MG63 (cell line): ENCODE measurements at regions not wholly inside any gene's neighbourhood (a gene's known extent, or its start where the extent isn't known, plus 50 kb on each side); places are given as distances from the start of the nearest gene placed in this dataset.
A peak's percentile ranks its signal among the peaks of the same experiment; 100 is the strongest.

Experiments used
- DNase-seq: peaks from one replicate; pipeline ENCODE4 v3.0.0-alpha.2; 2020
- H3K27me3 ChIP-seq: fragments of 250-450 bp; sonication (Bioruptor Pico); 2 replicates; pipeline ENCODE4 v1.5.1; 2020; ENCODE audit warnings: mild to moderate bottlenecking, moderate library complexity
- H3K36me3 ChIP-seq: fragments of 250-450 bp; sonication (Bioruptor Pico); 2 replicates; pipeline ENCODE4 v1.5.1; 2020; ENCODE audit warnings: mild to moderate bottlenecking, moderate library complexity
- H3K4me3 ChIP-seq: fragments of 250-450 bp; sonication (Bioruptor Pico); 2 replicates; pipeline ENCODE4 v1.5.1; 2020; ENCODE audit warnings: mild to moderate bottlenecking, moderate library complexity
- H3K9me3 ChIP-seq: fragments of 250-450 bp; sonication (Bioruptor Pico); 2 replicates; pipeline ENCODE4 v1.5.1; 2020; ENCODE audit warnings: mild to moderate bottlenecking, moderate library complexity

DNA sequence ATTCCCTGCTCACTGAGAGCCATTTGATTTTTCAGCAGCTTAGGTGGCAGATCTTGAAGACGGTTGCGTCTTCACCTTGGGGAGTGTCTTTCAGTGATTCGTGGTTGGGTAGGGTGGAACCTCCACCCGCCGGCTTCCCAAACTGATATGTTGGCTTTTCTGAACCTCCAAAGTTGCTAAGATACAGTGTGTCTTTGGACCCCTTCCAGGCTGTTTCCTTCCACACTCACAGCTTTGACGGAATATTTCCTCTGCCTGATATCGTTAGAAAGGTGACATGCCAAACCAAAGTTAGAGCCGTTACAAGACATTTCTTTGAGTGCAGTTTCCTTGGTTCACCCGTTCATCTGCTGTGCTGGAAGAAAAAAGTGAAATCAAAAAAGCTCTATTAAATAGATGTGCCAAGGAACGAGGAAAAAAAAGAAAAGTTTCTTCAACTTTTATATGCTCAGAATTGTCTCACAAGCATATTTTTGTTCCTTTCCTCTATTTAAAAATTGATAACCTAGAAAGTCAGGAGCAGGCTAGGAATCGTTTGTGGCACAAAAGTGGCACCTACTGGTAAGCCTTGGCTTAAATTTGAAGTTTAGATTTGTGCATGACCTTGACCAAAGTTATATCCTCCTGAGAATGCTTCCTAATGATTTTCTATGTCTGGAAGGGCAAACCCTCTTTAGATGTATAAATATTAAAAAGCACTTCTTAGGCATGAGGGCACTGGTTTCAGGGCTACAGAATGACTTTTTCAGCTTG is 270.7 kb upstream of the WWC1 start:
- Histone ChIP-seq H3K27me3 (no peaks in the 10 kb centered on the region), H3K4me3 (no peak overlapping the region), H3K36me3 (no peaks in the 10 kb centered on the region), H3K9me3 (no peaks in the 10 kb centered on the region)
- DNase-seq = no peak

DNA sequence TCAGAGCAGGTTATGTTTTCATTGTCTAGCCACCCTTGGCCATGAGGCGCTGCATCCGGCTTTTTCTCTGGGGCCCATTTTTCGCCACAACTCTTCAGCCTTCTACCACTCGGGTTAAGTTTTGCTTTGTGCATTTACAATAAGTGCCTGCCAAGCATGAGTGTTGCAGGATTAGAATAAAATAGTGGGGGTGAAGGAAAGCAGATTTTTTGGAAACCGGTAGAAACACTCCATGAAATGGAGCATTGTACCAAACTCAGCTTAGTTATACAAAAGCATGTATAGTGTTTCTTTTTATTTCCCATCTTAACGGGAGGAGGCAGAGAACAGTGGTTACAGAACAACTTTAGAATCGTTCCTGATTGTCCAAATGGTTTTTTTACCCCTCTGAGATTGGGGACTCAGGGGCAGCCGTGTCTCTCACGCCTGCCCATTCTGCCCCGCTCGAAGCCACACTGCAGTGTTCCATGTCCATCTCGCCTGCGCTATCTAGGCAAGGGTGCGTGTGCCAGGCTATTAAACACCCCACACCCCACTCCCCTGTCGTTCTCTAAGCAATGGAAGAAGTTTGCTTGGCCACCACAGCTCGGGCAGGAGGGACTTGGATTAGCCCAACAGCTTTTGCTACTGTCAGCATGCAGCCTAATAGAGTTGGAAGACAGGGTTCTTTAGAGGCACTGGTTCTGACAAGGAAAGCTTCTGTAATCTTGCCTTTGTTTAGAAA is 268.8 kb upstream of the WWC1 start:
- no peak overlapping the region for H3K4me3 ChIP-seq
- DNase-seq = no peak
- H3K27me3 ChIP-seq = 0 out of 2 replicates have a peak, but pooled peaks cover 5% of the 10 kb centered on the region
- no peaks in the 10 kb centered on the region for H3K9me3 ChIP-seq
- no peaks in the 10 kb centered on the region for H3K36me3 ChIP-seq

DNA sequence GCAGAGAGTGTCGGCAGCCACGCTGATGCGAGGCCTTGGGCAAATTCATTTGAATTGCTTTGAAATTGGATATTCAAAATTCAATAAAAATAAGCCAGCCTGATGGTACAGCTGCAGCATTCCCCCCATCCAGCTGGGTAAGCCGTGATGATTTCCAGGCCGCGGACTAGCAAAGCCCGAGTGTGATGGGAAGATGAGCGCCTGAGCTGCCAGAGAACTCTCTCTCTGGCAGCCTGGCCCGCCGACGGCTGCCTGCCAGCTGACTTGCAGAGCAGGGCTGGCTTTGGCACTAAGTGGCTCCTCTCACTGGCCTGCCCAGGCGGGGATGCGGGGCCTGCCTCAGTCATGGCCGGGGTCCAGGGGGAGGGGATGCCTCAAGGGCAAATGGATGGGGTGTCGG is 268.3 kb upstream of the WWC1 start:
- H3K36me3 ChIP-seq = no peaks in the 10 kb centered on the region
- H3K9me3 ChIP-seq = no peaks in the 10 kb centered on the region
- H3K27me3 ChIP-seq = 0 out of 2 replicates have a peak, but pooled peaks cover 5% of the 10 kb centered on the region
- peak; percentile 93 for DNase-seq
- no peak overlapping the region for H3K4me3 ChIP-seq

DNA sequence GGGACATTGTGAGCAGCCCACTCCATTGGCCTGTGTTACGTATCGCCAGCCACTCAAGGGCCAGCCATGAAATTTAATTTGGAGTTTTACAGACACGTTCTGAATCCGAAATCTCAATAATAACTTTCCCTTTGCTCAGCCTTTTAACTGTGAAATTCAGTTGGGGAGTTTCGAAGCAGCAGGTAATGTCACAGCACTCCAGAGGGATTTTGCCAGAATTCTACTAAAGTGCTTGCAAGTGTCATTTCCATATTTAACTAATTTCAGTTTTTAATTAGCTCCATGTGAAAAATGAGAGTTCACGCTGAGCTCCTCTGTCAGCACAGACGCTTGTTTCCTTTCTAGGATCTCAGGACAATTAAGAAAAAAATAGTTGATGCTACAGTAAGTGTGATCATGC is 267.1 kb upstream of the WWC1 start:
- Histone ChIP-seq H3K36me3 (no peaks in the 10 kb centered on the region), H3K4me3 (no peak overlapping the region), H3K27me3 (0 out of 2 replicates have a peak, but pooled peaks cover 5% of the 10 kb centered on the region), H3K9me3 (no peaks in the 10 kb centered on the region)
- DNase-seq = no peak

DNA sequence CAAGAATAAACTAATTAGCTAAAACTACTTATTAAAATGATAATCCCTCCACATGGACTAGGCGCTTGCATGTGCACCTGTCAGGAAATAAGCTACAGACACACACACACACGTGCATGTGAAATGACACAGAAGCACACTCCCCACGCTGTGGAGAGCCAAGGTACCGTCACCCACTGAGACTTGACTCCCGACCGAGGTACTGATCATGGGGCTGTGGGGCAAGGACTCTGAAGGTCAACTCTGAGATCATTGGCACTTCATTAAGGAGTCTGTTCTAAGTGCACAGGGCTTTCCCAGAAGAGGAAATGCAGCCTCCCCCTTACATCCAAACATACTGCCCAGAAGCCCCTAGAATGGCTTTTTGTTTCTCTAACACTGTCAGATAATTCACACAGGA is 264.4 kb upstream of the WWC1 start:
- DNase-seq = no peak
- H3K27me3 ChIP-seq = peaks cover 14% of the 10 kb centered on the region; the same call in 1 of the 2 replicates
- no peaks in the 10 kb centered on the region for H3K9me3 ChIP-seq
- H3K4me3 ChIP-seq = no peak overlapping the region
- no peaks in the 10 kb centered on the region for H3K36me3 ChIP-seq

DNA sequence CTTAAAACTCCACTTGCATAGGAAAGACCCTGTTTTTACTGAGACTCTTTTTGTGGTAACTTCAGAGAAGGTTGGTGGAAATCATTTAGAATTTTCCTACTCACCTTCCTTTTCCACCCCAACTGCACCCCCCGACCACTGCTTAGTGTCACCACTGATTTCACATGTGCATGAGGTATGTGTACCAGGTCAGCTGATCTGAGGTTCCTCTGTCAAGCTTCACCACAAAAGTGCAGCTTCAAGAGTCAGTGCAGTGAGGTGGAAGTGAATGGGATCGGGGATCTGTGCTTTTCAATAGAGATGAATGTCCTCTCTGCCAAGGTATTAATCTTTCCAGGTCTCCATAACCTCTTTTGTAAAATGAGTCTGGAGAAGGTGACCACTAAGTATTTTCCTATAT is 260.5 kb upstream of the WWC1 start:
- H3K4me3 ChIP-seq = no peak overlapping the region
- H3K9me3 ChIP-seq = no peaks in the 10 kb centered on the region
- H3K27me3 ChIP-seq = peaks cover 16% of the 10 kb centered on the region; the same call in 1 of the 2 replicates
- DNase-seq = no peak
- no peaks in the 10 kb centered on the region for H3K36me3 ChIP-seq

DNA sequence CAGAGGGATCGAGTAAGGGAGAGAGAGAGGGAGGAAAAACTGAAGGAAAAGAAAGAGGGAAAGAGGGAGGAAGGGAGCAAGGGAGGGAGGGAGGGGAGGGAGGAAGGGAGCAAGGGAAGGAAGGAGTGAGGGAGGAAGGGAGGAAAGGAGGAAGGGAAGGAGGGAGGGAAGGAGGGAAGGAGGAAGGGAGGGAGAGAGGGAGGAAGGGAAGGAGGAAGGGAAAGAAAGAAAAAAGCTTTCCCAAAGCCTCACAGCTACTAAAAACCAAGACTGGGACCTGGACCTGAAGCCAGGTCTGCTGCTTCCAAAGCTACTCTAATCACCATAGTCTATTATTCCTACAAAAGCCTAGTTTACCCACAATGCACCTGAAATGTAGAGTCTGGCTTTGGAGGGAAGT is 259.8 kb upstream of the WWC1 start:
- DNase-seq = no peak
- no peak overlapping the region for H3K4me3 ChIP-seq

DNA sequence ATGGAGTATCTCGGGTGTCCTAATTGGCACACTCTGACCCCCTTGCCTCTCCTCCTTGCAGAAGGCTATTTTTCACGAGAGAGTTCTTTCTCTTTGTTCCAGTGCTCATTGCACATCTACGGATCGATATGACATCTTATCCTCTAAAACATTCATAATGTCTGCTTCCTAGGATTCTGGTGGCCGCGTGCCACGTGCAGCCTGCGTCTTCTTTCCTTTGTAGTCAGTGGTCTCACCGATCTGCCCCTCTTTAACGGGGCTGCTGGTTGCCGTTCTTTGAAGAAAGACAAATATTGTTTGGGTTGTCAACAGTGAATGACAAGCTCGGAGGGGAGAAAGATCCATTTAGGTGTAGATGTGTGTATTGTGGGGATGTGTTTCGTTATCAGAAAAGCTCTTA is 252.4 kb upstream of the WWC1 start:
- H3K27me3 ChIP-seq = no peaks in the 10 kb centered on the region
- DNase-seq = no peak
- no peak overlapping the region for H3K4me3 ChIP-seq
- no peaks in the 10 kb centered on the region for H3K9me3 ChIP-seq
- no peaks in the 10 kb centered on the region for H3K36me3 ChIP-seq

More for the DNA sequence above, 259.8 kb upstream of the WWC1 start:
- H3K27me3 ChIP-seq = peaks cover 16% of the 10 kb centered on the region; the same call in 1 of the 2 replicates
- no peaks in the 10 kb centered on the region for H3K36me3 ChIP-seq
- H3K9me3 ChIP-seq = no peaks in the 10 kb centered on the region

DNA sequence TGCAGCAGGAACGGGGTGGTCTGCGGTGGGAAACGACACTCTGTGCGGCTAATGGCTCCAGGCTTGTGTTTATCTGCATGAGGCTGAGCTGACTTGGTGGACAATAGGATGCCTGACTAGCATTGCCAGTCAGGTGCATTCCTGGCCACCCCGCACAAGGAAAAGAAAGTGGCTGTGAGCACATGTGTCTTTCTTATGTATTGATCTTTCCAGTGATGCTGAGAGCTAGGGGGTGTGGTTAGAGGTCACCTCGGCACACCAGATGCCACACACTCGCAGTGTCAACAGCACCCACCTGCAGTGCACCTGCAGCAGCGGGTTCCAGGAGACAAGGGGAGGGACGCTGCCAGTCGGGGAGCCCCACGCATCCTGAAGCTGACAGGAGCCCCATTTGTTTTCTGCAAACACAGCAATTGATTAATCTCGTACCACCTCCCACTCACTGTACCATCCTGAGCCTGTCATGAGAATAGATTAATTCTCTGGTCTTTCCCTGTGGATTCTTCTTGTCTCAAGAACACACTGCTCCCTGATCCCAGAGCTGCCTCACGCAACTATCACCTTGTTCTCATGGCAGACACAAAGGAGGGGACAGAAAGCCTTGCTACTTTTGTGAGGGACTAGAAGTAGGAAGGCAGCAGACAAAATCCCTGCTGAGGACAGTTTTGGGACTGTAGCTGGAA is 251.7 kb upstream of the WWC1 start:
- Histone ChIP-seq H3K9me3 (no peaks in the 10 kb centered on the region), H3K36me3 (no peaks in the 10 kb centered on the region), H3K4me3 (no peak overlapping the region), H3K27me3 (no peaks in the 10 kb centered on the region)
- DNase-seq = no peak

DNA sequence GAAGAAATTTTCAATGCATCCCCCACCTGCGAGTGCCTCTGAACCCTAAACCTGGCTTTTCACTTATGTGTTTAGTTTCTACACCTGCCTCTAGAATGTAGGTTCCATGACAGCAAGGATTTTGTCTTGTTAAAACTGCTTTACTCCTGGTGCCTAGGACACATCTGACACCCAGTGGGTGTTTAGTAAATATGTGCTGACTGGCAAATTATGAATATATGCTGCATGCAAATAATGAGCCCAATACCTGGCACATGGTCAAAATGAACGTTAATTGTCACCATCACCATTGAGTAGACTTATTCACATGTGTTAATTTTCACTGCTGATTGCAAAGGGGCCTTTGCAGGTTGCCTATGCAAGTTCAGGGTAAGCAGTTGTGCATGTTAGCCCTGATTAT is 249.9 kb upstream of the WWC1 start:
- Histone ChIP-seq H3K9me3 (no peaks in the 10 kb centered on the region), H3K27me3 (no peaks in the 10 kb centered on the region), H3K36me3 (no peaks in the 10 kb centered on the region), H3K4me3 (no peak overlapping the region)
- DNase-seq = no peak

DNA sequence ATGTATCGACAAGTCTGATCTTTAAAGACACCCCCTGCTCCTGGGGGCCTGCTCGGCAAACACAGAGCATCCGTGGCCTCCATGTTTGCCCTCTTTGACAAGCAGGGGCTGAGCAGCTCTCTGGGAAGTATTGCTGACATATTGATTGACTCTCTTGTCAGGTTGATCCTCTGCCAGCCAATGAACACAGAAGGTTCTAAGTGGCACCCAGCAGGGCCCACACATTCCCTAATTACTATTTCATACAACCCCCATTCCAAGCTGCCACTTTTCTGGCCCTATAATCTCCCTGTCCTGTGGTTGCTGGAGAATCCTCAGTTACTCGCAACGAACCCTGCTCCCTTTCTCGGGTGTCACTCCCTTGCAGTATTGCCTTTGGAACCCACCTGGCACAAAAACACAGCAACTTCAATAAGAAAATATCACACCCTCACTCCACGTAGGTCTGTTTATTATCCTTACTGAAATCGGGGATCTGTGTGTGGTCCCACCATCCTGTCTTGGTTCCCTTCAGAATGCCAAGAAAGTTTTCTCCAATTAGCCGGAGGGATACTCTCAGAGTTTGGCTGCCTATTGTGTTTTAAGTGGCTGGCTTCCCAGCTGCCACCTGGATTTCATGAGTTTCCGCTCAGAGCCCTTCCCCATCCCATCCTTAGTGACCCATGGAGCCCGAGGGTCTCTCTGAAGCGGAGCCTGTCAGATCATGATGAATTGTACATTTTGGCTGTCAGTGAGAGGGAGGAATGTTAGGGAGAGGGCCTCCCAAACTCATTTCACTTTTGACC is 249.0 kb upstream of the WWC1 start:
- Histone ChIP-seq H3K36me3 (no peaks in the 10 kb centered on the region), H3K4me3 (no peak overlapping the region), H3K27me3 (no peaks in the 10 kb centered on the region), H3K9me3 (no peaks in the 10 kb centered on the region)
- peak; percentile 14 for DNase-seq

DNA sequence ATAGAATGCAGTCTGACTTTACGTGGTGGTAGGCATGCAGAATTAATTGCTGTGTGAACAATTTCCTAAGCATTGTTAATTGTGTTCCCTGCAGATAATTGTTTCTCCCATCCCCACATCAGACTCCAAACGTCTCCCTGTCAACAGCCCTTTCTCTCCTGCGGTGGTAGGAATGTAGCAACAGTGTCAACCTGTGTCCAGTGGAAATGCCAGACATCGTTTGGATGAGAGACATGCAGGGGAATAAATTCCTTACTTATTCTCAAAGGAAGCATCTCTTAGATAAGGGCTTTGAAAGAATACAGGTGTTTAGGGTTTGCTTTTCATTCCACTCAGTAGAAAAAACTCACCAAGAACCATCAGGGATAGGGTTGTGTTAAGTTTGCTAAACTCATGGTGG is 245.3 kb upstream of the WWC1 start:
- DNase-seq = no peak
- Histone ChIP-seq H3K27me3 (no peaks in the 10 kb centered on the region), H3K36me3 (no peaks in the 10 kb centered on the region), H3K9me3 (no peaks in the 10 kb centered on the region), H3K4me3 (no peak overlapping the region)

DNA sequence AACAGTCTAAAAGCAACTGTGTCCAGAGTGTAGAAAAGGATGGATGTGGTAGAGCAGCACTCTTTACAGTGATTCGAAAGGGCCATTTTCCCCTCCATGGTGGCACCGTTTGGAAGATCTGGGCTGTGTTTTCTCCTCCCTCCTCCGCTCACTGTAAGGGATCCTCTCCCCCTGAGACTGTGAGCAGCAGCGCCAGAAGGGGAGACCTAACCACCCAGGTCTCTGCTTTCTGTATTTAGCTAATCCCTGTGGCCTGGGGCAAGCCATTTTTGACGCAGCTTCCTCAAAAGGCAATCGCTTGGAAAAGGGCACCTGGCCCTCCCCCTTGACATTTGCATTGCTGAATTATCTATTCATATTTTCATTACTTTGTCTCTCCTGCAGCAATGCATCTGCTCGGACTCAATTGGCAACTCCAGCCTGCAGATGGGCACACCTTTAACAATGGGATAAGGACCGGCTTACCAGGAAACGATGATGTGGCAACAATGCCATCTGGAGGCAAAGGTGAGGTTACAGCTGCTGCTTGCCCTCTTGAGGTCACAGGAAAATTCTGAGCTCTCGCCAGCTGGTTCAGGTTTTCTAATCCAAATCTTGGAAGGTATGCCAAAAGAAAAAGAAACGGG is 244.3 kb upstream of the WWC1 start:
- Histone ChIP-seq H3K4me3 (no peak overlapping the region), H3K27me3 (no peaks in the 10 kb centered on the region), H3K9me3 (no peaks in the 10 kb centered on the region), H3K36me3 (no peaks in the 10 kb centered on the region)
- peak; percentile 54 for DNase-seq

DNA sequence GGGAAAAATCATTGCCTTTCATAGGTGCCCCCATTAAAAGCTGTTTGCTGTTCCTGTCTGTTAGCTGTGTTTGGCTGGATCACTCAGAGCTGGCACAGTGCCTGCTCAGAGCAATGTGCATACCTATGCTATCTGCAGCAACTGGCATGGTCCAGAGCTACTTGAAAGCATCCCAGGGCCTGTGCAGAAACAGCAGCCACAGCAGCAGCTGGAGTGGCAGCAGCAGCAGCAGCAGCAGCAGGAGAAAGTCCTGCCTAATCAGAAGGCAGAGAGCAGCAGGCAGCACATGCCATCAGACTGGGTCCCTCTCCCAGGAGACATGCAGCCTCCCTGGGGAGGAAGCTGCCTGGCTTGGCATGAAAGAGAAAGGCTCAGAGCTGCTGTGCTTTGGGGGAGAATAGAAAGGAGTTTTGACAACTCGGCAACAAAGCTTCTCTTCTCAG is 243.8 kb upstream of the WWC1 start:
- Histone ChIP-seq H3K36me3 (no peaks in the 10 kb centered on the region), H3K9me3 (no peaks in the 10 kb centered on the region), H3K27me3 (no peaks in the 10 kb centered on the region), H3K4me3 (no peak overlapping the region)
- DNase-seq = no peak

DNA sequence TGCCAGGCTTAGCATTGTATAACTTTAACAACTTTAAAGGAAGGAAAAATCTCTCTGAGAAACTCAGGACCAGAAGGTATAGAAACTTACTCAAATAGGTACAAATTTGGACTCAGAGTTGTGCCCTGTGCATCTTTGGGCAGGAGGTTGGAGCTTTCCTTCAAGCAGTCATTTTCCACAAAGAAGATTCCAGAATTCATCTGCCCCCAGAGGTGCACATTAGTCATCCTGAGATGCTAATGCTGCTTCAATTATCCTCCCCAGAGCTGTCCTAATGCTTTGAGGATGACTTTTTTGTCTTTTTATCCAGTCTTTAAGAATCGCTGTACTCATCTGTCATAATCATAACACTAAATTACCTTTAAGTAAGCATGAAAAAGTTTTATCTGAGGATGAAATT is 243.0 kb upstream of the WWC1 start:
- Histone ChIP-seq H3K36me3 (no peaks in the 10 kb centered on the region), H3K4me3 (no peak overlapping the region), H3K27me3 (no peaks in the 10 kb centered on the region), H3K9me3 (no peaks in the 10 kb centered on the region)
- no peak for DNase-seq

DNA sequence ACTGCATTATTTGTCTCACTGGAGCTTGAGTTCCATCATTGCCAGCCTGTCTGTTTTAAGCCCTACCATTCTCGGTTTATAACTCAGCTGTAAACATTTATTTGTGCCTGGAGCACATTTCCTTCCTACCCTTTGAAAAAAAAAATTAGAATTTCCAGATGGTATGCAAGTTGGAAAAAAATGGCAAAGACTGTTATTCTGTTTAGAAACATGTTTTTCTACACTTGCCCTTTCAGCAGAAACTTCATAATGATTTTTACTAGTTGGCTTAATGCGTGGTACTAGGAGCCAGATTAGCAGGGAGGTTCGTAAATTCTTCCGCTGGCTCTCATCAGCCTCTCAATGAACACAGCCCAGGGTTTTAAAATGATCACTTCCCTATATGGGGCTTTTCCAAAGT is 238.8 kb upstream of the WWC1 start:
- 0 out of 2 replicates have a peak, but pooled peaks cover 2% of the 10 kb centered on the region for H3K27me3 ChIP-seq
- no peaks in the 10 kb centered on the region for H3K36me3 ChIP-seq
- no peaks in the 10 kb centered on the region for H3K9me3 ChIP-seq

More for the DNA sequence above, 238.8 kb upstream of the WWC1 start:
- no peak overlapping the region for H3K4me3 ChIP-seq
- DNase-seq = no peak
